NCI-H345 (cell line): ENCODE measurements at regions not wholly inside any gene's neighbourhood (a gene's known extent, or its start where the extent isn't known, plus 50 kb on each side); places are given as distances from the start of the nearest gene placed in this dataset.

Experiments
- DNase-seq: peaks from one replicate; lab custom pipeline; 2025; lab: John Stamatoyannopoulos, UW

DNA sequence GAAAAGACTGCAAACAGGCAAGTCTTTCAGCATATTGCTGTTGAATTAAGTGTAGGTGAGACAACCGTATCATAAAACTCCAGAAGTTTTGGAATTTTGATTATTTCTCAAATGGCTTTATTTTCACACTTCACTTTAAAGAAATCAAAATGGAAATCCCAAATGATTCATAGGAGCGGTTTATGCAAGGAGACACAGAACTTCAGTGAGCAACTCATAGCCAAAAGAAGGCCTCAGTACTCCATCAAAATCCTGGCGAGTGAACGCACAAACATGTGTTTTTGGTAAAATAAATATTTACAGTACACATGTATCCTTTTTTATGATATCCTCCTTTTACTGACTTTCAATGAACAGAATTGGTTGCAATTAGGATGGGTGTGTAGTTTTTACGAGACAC is 140.4 kb upstream of the APCDD1 start:
- no peak for DNase-seq

DNA sequence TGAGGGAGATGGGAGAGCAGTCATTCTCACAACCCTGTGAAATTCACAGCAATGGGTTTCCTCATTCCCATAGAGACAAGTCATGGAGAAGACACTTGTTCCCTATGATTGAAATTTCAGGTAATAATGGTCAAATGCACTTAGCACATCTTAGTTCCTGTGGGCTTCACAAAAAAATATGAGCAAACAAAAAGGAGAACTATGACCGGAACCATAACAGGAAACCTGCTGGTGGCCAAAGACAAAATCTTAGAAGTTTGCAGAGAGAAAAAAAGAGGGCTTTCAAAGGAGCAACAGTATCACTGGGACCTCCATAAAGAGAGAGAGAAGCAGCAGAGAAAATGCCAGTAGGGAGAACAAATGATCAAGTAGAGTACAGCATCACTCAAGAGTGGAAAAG is 138.9 kb upstream of the APCDD1 start:
- no peak for DNase-seq

DNA sequence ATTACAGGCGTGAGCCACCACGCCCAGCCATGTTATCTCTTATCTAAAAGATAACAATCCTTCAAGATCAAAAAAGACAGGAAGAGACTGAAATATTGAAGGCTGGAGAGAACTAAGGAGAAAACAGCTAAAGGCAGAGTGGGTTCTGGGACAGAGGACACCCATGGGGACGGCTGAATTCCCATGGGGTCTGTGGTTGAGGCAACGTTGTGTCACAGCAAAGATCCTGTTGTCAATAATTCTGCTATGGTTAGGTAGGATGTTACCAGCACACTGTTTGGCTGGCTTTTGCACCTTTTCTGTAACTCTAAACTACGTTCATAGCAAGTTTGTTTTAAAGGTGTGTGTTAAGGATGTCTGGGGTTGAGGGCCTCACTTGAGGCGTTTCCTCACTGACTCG is 137.7 kb upstream of the APCDD1 start:
- no peak for DNase-seq

DNA sequence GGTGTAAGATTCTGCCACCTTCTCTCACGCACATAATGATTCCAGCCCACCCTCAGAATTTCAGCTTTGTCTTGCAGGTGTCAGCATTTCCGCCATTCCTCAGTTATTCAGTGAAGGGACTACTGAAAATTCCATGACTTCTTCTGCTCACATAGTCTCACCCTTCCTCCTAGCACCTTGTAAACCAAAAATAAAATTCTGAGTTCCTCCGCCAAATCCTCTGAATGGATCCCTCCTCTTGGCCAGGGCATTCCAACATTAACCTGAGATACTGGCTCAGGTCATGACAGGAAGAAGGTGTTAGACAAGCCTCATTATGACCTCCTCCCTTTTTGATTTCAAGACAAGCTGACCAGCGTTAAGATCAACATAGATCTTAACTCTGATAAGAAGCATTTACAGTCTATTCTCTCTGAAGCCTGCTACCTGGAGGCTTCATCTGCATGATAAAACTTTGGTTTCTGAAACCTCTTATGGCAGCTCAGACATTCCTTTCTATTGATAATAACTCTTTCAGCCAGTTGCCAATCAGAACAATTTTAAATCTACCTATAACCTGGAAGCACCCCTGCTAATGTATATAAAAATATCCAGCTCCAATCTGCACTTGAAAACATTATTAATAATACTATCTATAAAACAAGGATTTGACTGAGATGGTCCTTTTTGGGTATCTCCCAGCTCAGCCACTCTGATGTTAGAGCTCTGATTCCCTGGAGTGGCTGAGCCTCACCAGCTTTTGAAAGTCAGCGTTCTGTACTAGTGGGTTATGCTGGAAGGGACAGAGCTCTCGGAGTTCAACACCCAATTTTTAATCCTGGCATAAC is 136.4 kb upstream of the APCDD1 start:
- no peak for DNase-seq

DNA sequence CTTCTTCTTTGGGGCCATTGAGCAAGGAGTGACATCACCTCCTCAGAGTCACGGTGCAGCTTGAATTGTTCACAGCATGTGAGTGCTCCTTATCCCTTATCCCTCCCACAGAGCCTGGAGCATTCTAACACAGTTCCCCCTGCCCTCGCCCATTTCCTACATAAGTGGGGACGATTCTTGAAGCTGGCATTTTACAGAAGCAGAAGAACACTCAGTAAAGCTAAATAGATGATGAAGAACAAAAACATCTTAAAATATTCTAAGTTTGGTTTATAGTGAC is 135.8 kb upstream of the APCDD1 start:
- no peak for DNase-seq

DNA sequence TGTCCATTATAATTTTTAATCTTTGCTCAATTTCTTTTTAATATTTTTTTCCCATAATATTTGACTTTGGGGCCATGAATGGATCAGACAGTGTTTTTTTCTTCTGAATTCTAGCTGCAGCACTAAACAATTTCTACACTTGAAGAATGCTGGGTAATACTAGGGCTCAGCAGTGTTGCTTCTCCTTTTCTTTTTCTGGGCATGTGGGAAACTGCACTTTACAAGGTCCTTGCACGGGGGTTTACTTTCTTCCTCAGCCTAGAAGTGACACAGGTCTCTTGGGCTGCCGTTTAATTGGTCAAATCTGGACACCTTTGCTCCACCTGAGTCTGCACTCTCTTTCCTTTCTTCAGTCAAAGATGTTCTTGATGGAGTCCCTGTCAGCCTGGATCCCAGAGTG is 135.4 kb upstream of the APCDD1 start:
- no peak for DNase-seq

DNA sequence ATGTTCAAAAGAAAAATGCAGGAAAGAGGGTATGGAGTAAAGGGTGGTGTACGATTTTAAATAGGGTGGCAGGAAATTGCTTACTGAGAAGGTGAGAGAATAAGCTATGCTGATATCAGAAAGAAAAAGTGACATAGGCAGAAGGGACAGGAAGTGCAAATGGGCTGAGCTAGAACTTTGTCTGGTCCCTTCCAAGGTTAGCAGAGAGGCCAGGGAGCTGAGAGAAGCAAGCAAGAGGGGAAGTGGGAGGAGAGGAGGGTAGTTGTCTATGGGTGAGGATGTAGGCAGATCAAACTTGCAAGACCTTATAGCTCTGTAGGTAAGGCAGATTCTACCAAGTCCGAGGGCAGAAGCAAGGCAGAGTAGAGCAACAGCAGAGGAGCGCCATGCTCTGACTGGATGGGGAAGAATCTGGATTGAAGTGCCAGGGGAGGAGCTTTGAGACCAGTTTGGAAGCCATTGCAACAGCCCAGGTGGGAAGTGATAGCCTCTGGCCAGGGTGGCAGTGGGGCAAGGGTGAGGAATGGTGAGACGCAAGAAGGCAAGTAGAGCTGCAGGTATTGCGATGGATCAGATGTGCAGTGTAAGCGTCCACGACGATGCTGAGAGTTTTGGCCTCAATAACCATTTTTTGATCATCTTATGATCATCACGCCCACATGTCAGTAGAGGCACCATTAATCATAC is 134.4 kb upstream of the APCDD1 start:
- no peak for DNase-seq

DNA sequence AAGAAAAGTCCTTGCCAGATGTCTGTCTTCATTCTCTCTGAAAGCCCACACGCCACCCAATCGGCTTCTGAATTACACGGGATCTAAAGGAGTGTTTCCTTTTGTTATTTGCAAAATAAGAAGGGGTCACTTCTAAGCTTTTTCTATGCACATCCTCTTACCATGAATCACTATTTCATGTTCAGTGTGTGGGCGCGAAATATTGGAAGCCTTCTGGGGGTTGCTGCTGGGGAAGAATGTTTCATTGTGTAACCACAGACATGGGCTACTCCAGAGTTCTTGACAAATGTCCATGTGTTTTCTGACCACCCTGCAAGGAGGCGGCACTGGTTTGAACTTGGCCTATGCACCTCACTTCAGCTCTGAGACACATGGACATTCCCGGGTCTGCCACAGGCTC is 133.6 kb upstream of the APCDD1 start:
- no peak for DNase-seq

DNA sequence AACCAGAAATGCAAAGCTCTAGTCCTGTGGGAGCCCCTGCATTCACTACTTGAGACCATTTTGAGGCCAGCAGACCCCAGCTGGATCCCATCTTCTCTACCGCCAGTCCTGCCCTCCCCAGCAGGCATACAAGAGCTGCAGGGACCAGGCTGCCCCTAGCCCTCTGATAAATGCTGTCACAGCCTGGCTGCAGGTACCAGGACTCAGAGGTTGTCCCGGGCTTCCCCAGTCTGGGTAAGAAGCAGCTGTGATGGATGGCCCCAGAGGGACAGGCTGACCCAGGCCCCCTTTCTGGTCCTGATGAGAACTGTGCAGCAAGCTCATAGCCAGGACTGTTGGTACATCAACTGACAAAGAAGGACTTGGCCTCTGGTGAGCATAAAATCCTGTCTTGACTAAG is 132.9 kb upstream of the APCDD1 start:
- no peak for DNase-seq

DNA sequence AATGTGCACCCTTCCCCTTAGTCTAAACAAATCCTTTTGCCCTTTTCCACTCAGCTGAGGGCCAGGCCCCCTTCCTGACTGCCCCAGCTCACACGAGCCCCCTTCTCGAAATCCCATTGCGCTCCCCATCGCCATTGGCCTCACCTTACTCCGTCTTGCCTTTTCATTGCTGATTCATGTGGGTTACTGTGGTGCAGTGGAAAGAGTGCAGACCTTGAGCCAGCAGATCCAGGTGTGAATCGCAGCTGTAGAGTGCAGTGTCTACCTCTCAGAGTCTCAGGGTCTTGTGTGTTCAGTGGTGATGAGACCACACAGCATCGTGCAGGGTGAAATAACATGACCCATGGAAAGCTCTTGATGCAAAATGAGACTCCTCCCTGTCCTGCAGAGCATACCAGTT is 132.4 kb upstream of the APCDD1 start:
- DNase-seq, result no peak

DNA sequence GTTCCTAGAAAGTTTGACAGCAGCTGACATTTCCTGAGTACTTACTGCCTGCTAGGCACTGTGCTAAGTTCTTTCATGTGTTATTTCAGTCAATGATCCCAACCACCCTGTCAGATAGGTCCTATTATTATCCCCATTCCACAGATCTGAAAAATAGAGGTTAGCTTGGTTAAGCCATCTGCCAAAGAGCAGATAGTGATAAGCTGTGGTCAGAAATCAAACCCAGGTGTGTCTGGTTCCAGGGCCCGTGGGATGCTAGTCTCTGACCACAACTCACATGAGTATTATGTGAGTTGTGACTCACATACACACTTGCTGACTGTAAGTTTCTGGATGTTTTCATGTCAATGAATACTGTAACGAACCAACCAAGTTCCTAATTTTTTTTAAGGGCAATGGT is 132.0 kb upstream of the APCDD1 start:
- no peak for DNase-seq

DNA sequence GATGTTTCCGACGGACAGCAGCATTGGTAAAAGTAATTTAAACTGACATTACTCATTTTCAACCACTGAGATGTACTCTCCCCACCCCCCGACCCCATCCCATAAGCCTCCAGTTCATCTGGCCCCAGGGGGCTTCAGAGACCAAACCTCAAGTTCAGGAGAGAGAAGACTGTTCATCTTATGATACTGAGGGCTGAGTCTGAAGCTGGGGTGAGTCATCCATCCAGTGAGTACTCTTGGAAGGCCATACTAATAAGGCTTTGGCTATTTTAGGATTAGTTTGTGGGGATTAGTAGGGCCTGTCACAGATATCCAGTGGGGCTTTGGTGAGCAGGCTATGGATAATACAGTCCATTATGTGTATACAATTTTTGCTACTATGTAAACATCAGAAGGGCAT is 125.3 kb upstream of the APCDD1 start:
- no peak for DNase-seq

DNA sequence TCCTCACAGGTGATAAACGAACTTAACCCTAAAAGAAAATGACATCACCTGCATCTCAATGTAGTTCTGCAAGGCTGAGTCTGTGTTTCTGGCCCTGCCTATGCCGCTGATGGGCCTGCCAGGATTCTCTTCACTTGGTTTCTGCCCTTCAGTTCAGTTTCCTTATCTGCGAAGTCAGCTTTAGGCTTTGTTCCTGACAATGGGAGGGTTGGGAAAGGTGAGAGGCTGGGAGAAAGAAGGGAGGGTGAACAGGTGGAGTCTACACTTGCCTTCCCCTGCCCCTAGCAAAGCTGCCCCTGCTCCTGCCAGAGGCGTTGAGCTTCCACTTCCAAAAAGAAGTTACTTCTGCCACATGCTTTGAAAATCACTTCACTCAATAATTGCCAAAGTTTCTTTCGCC is 124.0 kb upstream of the APCDD1 start:
- no peak for DNase-seq

DNA sequence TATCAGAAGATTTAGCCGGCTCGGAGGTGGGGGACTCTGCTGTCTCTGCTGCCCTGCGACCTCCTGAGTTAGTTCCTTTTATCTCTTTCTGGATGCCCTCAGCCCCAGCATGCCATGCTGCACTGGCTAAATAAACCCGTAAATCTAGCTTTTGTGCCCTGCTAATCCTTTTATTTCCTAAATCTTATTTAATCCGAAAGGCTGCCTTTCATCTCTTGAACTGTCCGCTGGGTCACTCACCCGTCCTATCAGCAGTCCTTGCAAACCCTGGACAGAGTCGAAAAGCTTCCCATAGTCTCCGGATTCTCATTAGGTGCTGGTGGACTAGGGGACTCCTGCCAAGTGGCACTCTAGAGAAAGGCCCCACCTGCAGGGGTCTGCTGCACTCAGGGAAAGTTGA is 122.0 kb upstream of the APCDD1 start:
- DNase-seq, result no peak

DNA sequence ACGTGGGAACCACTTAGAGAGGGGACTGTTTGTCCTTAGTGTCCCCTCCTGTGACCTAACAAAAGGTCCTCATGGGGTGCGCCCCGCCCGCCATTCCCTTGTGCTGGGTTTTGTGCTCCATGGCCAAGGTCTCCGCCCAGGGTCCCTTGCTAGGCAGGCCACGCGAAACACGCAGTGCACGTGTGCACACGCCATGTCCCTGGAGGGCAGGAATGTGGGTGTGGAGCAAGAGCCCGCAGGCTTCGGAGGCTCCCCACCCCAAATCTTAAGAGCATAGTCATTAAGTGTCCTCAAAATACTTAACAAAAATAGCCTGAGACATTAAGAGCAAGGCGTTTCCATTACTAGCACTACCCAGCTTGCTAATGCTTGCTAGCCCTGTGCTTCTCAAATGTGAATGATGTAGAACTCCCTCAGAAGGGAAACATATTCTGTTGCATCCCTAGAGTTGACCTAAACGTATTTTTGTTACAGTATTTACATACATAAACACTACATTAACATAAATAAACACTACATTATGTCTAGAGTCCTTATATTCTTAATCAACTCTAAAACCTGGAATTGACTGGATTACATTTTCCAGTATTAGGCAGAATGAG is 117.6 kb upstream of the APCDD1 start:
- no peak for DNase-seq

DNA sequence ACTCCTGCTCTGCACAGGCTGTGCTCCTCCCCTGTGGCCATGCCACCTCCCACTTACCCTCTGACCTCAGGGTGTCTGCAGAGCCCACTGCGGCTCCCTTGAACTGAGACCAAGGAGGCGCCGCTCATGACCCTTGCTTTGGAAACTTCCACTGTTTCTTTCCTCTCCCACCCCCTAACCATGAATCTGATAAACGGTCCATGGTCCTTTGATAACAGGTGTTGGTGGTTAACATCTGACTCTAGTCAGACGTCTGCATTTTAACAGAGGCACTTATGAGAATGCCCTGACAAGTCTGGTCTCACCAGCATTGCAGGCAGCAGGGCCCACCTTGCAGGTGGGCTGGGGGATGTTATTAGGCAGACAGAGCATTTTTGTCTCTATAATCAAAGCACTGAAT is 113.6 kb upstream of the APCDD1 start:
- DNase-seq, result no peak

DNA sequence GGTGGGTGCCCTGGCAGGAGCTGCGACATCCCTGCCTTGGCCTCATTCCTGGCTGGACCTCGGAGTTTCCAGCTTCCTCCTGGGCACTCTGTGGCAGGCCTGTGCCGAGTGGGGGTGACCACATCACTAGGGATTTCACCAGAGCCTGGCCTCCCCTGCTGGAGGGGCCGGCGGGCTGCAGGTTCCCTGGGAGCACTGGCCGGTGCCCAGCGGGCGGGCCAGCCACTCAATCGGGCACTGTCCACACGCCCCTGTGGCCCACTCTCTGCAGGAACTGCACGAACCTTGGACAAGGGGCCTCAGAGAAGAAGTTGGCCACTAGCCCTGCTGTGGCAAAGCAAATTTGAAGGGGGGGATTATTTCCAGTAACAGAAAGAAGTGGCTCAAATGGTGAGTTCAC is 110.7 kb upstream of the APCDD1 start:
- no peak for DNase-seq

DNA sequence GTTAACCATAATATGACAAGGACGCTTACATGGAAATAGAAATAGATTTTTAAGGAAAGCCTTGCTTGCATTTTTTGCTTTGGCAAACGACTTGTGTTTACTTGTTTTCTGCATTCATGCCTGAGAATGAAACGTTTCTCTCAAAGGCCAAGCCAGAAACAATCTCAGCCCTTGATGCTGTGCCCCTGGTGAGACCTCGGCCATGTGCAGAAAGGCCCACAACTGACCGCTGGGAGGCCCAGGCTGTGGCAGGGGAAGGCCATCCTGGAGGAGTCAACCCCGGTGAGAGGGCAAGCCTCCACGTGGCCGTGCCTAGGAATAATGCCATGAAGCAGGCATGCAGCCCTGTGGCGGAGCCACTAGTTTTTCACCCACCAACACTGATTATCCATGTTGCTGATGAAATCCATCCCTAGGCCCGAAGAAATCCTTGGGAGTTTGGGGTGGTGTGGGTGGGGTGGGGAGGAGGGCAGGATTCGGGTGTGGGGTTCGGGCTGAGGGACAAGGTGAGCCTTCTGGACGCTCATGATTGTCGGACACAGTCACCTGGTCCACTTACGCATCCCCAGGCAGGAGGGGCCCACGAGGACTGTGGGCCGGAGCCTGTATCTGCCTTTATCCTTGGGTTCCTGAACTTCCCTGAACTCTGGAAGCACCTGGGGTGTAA is 107.6 kb upstream of the APCDD1 start:
- DNase-seq, result no peak

DNA sequence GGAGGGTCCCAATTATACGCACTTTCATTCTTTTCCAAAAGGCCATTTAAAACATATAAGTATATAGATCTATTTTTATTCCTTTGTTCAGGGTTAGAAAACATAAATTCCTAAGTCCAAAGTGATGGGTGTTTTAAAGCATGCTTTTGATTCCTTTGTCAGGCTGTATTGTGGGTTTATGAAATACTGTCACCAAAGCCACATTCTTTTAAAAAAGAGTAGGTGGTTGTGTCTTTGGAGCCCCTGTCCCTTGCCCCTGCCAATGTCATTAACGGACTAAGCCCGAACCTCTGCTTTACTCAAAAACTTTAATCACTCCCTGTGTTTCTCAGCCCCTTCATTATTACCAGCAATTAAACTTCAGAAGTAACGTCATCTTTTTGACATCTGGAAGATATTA is 104.9 kb upstream of the APCDD1 start:
- DNase-seq, result no peak

DNA sequence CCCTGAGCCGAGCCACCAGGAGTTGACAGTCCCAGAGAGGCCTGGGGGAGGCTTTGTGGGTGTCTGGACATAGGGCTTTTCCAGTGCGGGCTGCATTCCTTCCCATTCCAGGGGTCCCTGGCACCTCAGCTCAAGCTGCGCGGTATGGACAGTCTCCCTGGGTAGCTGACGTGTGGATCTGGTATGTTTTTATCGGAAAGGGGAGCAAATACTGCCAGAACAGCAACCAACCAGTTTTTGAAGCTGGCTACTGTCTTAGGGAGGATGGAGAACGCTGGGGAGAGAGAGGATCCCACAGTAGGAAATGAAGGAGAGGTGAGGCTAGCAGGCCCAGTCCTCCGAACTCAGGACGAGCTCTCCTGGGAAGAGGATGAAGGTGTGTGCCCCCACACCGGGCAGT is 103.8 kb upstream of the APCDD1 start:
- DNase-seq, result no peak

DNA sequence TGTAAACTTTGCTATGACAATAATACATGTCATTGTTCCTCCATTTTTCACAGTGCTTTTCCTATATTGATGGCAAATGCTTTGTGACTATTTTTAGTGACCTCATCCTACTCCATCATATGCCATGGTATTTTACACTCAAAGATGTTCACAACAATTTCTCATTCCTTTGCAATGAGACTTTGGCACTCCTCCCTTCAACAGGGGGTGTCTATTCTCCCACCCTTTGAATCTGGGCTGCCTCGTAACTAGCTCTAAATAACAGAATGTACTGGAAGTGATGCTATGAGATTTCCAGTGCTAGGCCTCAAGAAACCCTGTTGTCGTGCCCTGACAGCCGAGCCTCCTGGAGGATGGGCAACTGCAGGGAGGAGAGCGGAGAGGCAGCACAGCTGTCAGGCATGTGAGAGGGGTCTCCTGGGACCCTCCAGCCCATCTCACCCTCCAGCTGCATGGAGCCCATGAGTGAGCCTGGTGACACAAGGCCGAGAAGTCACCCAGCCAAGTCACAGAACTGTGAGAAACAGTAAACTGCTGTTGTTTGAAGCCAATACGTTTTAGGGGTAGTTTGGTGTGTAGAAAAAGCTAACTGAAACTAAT is 103.1 kb upstream of the APCDD1 start:
- no peak for DNase-seq

DNA sequence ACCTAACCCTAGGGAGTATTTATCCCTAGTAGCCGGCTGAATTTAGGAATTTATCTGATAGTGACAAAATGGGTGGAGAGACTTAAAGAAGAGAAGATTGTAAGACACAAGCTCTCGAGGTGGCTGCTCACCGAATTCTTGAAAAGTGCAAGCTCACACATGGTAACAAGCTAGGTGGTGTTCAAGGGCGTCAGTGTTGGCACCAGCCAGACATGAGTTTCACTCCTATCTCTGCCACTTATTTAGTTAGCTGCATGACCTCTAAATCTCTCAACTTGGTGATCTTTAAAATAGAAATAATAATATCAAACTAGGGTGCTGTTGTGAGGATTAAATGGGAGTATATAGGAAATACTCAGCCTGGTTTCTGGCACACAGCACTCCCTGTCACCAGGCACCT is 102.6 kb upstream of the APCDD1 start:
- DNase-seq, result no peak

DNA sequence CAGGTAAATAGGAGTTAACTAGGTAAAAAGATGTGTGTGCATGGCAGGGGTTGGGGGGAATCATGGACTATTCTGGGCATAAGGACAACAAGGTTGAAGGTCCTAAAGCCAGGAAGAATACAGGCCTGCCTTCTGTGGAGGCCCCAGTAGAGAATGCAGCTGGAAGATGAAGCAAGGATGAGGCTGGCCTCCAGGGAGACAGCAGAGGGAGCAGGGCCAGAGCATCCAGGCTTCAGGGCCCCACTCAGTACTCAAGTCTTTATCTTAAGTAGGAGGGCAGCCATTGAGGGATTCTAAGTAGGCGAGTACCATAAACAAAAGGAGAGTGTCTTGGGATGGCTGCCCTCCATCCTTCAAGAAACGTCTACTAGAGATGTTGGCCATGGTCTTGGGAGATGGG is 101.8 kb upstream of the APCDD1 start:
- DNase-seq, result no peak
